Ascending aorta (tissue), 2 donors: ENCODE measurements at regions not wholly inside any gene's neighbourhood (a gene's known extent, or its start where the extent isn't known, plus 50 kb on each side); places are given as distances from the start of the nearest gene placed in this dataset.
A peak's percentile ranks its signal among the peaks of the same experiment; 100 is the strongest.

Source experiments
- DNase-seq, 2 donors: peaks; one replicate each; pipeline ENCODE4 v3.0.0-alpha.2; 2019; ENCODE audit warnings: low spot score in 2 of 2
- H3K27ac ChIP-seq, 2 donors: fragments of 200-600 bp; sonication (generic); one replicate each; pipeline ENCODE4 v1.5.1; 2016 to 2017; ENCODE audit warnings: mild to moderate bottlenecking in 1 of 2
- H3K27me3 ChIP-seq: fragments of 200-600 bp; sonication (generic); one replicate; pipeline ENCODE4 v1.5.1; 2017
- H3K36me3 ChIP-seq, 2 donors: fragments of 200-600 bp; sonication (generic); one replicate each; pipeline ENCODE4 v1.5.1; 2016
- H3K4me1 ChIP-seq, 2 donors: fragments of 200-600 bp; sonication (generic); one replicate each; pipeline ENCODE4 v1.5.1; 2016 to 2017; ENCODE audit warnings: mild to moderate bottlenecking in 1 of 2
- H3K4me3 ChIP-seq, 2 donors: fragments of 200-600 bp; sonication (generic); one replicate each; pipeline ENCODE4 v1.5.1; 2016 to 2017; ENCODE audit warnings: mild to moderate bottlenecking in 1 of 2
- H3K9me3 ChIP-seq, 2 donors: fragments of 200-600 bp; sonication (generic); one replicate each; pipeline ENCODE4 v1.5.1; 2016
- intact Hi-C: fragments of 100-400 bp; cut with DNase I; formaldehyde crosslinking; loops from one replicate; pipeline ENCODE4 v1.15.1; 2023
- TF ChIP-seq, protein P1 (sequence below), 3 experiments: fragments of 200-600 bp in 2 of 3; fragments of 450-650 bp in 1 of 3; sonication (generic) in 2 of 3; IDR thresholded peaks; one replicate each; pipeline ENCODE4 v1.5.1; 2016 to 2019; ENCODE audit warnings: antibody characterized with exemption in 3 of 3, mild to moderate bottlenecking in 1 of 3, moderate library complexity in 1 of 3

- no peaks in the 10 kb centered on the region for H3K9me3 ChIP-seq
- TF ChIP-seq, protein P1, sequence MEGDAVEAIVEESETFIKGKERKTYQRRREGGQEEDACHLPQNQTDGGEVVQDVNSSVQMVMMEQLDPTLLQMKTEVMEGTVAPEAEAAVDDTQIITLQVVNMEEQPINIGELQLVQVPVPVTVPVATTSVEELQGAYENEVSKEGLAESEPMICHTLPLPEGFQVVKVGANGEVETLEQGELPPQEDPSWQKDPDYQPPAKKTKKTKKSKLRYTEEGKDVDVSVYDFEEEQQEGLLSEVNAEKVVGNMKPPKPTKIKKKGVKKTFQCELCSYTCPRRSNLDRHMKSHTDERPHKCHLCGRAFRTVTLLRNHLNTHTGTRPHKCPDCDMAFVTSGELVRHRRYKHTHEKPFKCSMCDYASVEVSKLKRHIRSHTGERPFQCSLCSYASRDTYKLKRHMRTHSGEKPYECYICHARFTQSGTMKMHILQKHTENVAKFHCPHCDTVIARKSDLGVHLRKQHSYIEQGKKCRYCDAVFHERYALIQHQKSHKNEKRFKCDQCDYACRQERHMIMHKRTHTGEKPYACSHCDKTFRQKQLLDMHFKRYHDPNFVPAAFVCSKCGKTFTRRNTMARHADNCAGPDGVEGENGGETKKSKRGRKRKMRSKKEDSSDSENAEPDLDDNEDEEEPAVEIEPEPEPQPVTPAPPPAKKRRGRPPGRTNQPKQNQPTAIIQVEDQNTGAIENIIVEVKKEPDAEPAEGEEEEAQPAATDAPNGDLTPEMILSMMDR (IDR thresholded peaks at IDR 0.05), result no peak
- no peaks in the 10 kb centered on the region for H3K27me3 ChIP-seq
- H3K36me3 ChIP-seq, result no peaks in the 10 kb centered on the region
- intact Hi-C loops, result no loop called here
- H3K4me1 ChIP-seq, result peaks cover 7 to 13% of the 10 kb centered on the region in 2 donors
- H3K27ac ChIP-seq, result peak overlapping the region in 1 of 2 donors; percentile 19
- no peak overlapping the region for H3K4me3 ChIP-seq
- no peak for DNase-seq
These were observed 566.6 kb downstream of the TMEM135 start for GRCh38 chr11:87604350-87604749.

- no peaks in the 10 kb centered on the region for H3K9me3 ChIP-seq
- DNase-seq, result no peak
- no peaks in the 10 kb centered on the region for H3K27me3 ChIP-seq
- H3K4me3 ChIP-seq, result no peak overlapping the region
- intact Hi-C loops, result no loop called here
- TF ChIP-seq, protein P1 (IDR thresholded peaks at IDR 0.05), result no peak
- no peaks in the 10 kb centered on the region for H3K36me3 ChIP-seq
- peaks cover 7 to 13% of the 10 kb centered on the region in 2 donors for H3K4me1 ChIP-seq
- H3K27ac ChIP-seq, result peak overlapping the region; percentile 15 to 19
These were observed 566.2 kb downstream of the TMEM135 start for GRCh38 chr11:87603887-87604286.

DNA sequence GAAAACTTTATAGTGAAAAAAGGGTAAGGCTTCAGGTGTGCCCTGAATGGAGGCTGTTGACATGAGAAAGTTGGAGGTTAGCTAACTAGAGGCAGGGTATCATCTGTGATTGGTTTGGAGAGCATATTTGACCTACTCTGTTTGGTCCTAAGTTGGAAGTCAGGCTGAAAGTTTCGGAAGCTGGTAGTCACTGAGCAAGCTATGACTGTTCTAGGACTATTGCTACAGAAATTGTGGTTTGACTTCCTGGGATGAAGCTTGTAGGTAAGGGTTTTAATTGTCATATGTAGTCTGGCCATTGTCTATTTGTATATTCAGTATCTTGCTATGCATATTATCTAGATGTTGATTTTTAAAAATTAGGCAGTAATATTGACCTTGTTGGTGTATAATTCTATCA is 565.0 kb downstream of the TMEM135 start:
- no peak overlapping the region for H3K27ac ChIP-seq
- TF ChIP-seq, protein P1 (IDR thresholded peaks at IDR 0.05), result no peak
- H3K27me3 ChIP-seq, result no peaks in the 10 kb centered on the region
- H3K4me3 ChIP-seq, result no peak overlapping the region
- no peak for DNase-seq
- H3K9me3 ChIP-seq, result no peaks in the 10 kb centered on the region
- no peaks in the 10 kb centered on the region for H3K36me3 ChIP-seq
- intact Hi-C loops, result no loop called here
- peaks cover 7 to 13% of the 10 kb centered on the region in 2 donors for H3K4me1 ChIP-seq

- Histone ChIP-seq H3K9me3 (no peaks in the 10 kb centered on the region), H3K27me3 (no peaks in the 10 kb centered on the region), H3K36me3 (no peaks in the 10 kb centered on the region), H3K4me1 (peaks cover 7 to 13% of the 10 kb centered on the region in 2 donors), H3K27ac (peak overlapping the region in 1 of 2 donors; percentile 24), H3K4me3 (no peak overlapping the region)
- no peak for DNase-seq
- TF ChIP-seq, protein P1 (IDR thresholded peaks at IDR 0.05), result no peak
- intact Hi-C loops, result no loop called here
These were observed 563.2 kb downstream of the TMEM135 start for GRCh38 chr11:87600938-87601337.

- no peak overlapping the region for H3K27ac ChIP-seq
- no peaks in the 10 kb centered on the region for H3K36me3 ChIP-seq
- TF ChIP-seq, protein P1 (IDR thresholded peaks at IDR 0.05), result no peak
- no peak overlapping the region for H3K4me3 ChIP-seq
- H3K27me3 ChIP-seq, result no peaks in the 10 kb centered on the region
- intact Hi-C loops, result no loop called here
- DNase-seq, result no peak
- H3K9me3 ChIP-seq, result peaks cover 0 to 4% of the 10 kb centered on the region in 2 donors
- H3K4me1 ChIP-seq, result peaks cover 3 to 5% of the 10 kb centered on the region in 2 donors
These were observed 560.0 kb downstream of the TMEM135 start for GRCh38 chr11:87597725-87598124.

GRCh38 chr11:87596176-87596575 is 558.4 kb downstream of the TMEM135 start:
- DNase-seq, result no peak
- Histone ChIP-seq H3K9me3 (peaks cover 0 to 9% of the 10 kb centered on the region in 2 donors), H3K36me3 (no peaks in the 10 kb centered on the region), H3K27me3 (no peaks in the 10 kb centered on the region), H3K4me3 (no peak overlapping the region), H3K27ac (no peak overlapping the region), H3K4me1 (peaks cover 3 to 5% of the 10 kb centered on the region in 2 donors)
- intact Hi-C loops, result no loop called here
- TF ChIP-seq, protein P1 (IDR thresholded peaks at IDR 0.05), result no peak
